H9 (cell line): ENCODE measurements at regions not wholly inside any gene's neighbourhood (a gene's known extent, or its start where the extent isn't known, plus 50 kb on each side); places are given as distances from the start of the nearest gene placed in this dataset.
"Not testable (repeated sequence)": the region's sequence is repeated elsewhere in the genome, so short reads cannot be mapped to it uniquely, and the experiment has no call there.

ENCODE experiments used
- DNase-seq: peaks from one replicate; pipeline ENCODE4 v3.0.0-alpha.2; 2017
- H2AFZ ChIP-seq: one replicate; pipeline ENCODE4 v1.6.1; 2013; ENCODE audit warnings: mild to moderate bottlenecking, low read length, control low read depth, moderate library complexity
- H2AK5ac ChIP-seq: 2 replicates; pipeline ENCODE4 v1.6.1; 2013; ENCODE audit warnings: low read length, control low read depth, mixed read lengths; ENCODE audit not compliant: insufficient read length
- H2BK120ac ChIP-seq: one replicate; pipeline ENCODE4 v1.6.1; 2013; ENCODE audit warnings: low read depth, mild to moderate bottlenecking, low read length, control low read depth, inconsistent platforms; ENCODE audit not compliant: poor library complexity, severe bottlenecking
- H2BK12ac ChIP-seq: 2 replicates; pipeline ENCODE4 v1.6.1; 2013; ENCODE audit warnings: low read length, control low read depth, mixed read lengths, low read depth; ENCODE audit not compliant: insufficient read length
- H2BK15ac ChIP-seq: 2 replicates; pipeline ENCODE4 v1.6.1; 2013; ENCODE audit warnings: low read depth, low read length, control low read depth
- H2BK20ac ChIP-seq: one replicate; pipeline ENCODE4 v1.6.1; 2013; ENCODE audit warnings: low read depth, mild to moderate bottlenecking, low read length, control low read depth, inconsistent platforms; ENCODE audit not compliant: poor library complexity, severe bottlenecking
- H2BK5ac ChIP-seq: 2 replicates; pipeline ENCODE4 v1.6.1; 2013; ENCODE audit warnings: low read length, control low read depth, mixed read lengths; ENCODE audit not compliant: insufficient read length
- H3K14ac ChIP-seq: 2 replicates; pipeline ENCODE4 v1.6.1; 2013; ENCODE audit warnings: low read length, control low read depth; ENCODE audit not compliant: insufficient read depth
- H3K18ac ChIP-seq: 2 replicates; pipeline ENCODE4 v1.6.1; 2013; ENCODE audit warnings: low read depth, mild to moderate bottlenecking, mixed read lengths, low read length, control low read depth; ENCODE audit not compliant: insufficient read length
- H3K23ac ChIP-seq: 2 replicates; pipeline ENCODE4 v1.6.1; 2013; ENCODE audit warnings: low read length, control low read depth, mixed read lengths, low read depth; ENCODE audit not compliant: insufficient read length
- H3K23me2 ChIP-seq: 2 replicates; pipeline ENCODE4 v1.6.1; 2013; ENCODE audit warnings: low read depth, mild to moderate bottlenecking, mixed read lengths, low read length, control low read depth; ENCODE audit not compliant: insufficient read length, poor library complexity, severe bottlenecking
- H3K27ac ChIP-seq: 2 replicates; pipeline ENCODE4 v1.5.1; 2013; ENCODE audit warnings: low read length, control low read depth, mixed read lengths, low read depth; ENCODE audit not compliant: insufficient read length
- H3K27me3 ChIP-seq: 2 replicates; pipeline ENCODE4 v1.6.1; 2013; ENCODE audit warnings: low read length, control low read depth, inconsistent platforms; ENCODE audit not compliant: insufficient read depth
- H3K4ac ChIP-seq: 2 replicates; pipeline ENCODE4 v1.6.1; 2013; ENCODE audit warnings: low read depth, mild to moderate bottlenecking, control low read depth, inconsistent platforms, low read length, moderate library complexity
- H3K4me1 ChIP-seq: 2 replicates; pipeline ENCODE4 v1.6.1; 2013; ENCODE audit warnings: low read length, control low read depth, inconsistent platforms; ENCODE audit not compliant: insufficient read depth
- H3K4me2 ChIP-seq: 2 replicates; pipeline ENCODE4 v1.6.1; 2013; ENCODE audit warnings: low read length, control low read depth, mixed read lengths; ENCODE audit not compliant: insufficient read length, insufficient read depth
- H3K56ac ChIP-seq: 2 replicates; pipeline ENCODE4 v1.6.1; 2013; ENCODE audit warnings: low read depth, mild to moderate bottlenecking, mixed read lengths, low read length, control low read depth; ENCODE audit not compliant: insufficient read length
- H3K79me1 ChIP-seq: 2 replicates; pipeline ENCODE4 v1.6.1; 2013; ENCODE audit warnings: low read depth, mild to moderate bottlenecking, moderate library complexity, low read length, control low read depth, inconsistent platforms; ENCODE audit not compliant: insufficient read depth, poor library complexity, severe bottlenecking
- H3K79me2 ChIP-seq: 2 replicates; pipeline ENCODE4 v1.6.1; 2013; ENCODE audit warnings: low read length, control low read depth, inconsistent platforms; ENCODE audit not compliant: insufficient read depth
- H3K9ac ChIP-seq: 2 replicates; pipeline ENCODE4 v1.6.1; 2013; ENCODE audit warnings: low read length, control low read depth, mixed read lengths; ENCODE audit not compliant: insufficient read length; ENCODE audit errors: extremely low read depth
- H3K9me3 ChIP-seq: one replicate; pipeline ENCODE4 v1.6.1; 2013; ENCODE audit warnings: low read depth, low read length, inconsistent platforms; ENCODE audit not compliant: control insufficient read depth
- H3T11ph ChIP-seq: one replicate; pipeline ENCODE4 v1.6.1; 2013; ENCODE audit warnings: mild to moderate bottlenecking, low read length, control low read depth, inconsistent platforms
- H4K20me1 ChIP-seq: one replicate; pipeline ENCODE4 v1.6.1; 2013; ENCODE audit not compliant: control insufficient read depth, insufficient read length, insufficient read depth
- H4K5ac ChIP-seq: 2 replicates; pipeline ENCODE4 v1.6.1; 2013; ENCODE audit warnings: low read depth, mild to moderate bottlenecking, mixed read lengths, low read length, control low read depth; ENCODE audit not compliant: insufficient read length
- H4K8ac ChIP-seq: replicated peaks from 2 replicates; pipeline ENCODE4 v1.6.1; 2013; ENCODE audit warnings: low read length, control low read depth, mixed read lengths, low read depth; ENCODE audit not compliant: insufficient read length
- H4K91ac ChIP-seq: 2 replicates; pipeline ENCODE4 v1.6.1; 2013; ENCODE audit warnings: low read depth, mild to moderate bottlenecking, moderate library complexity, mixed read lengths, low read length, control low read depth; ENCODE audit not compliant: insufficient read length
- H3K27ac Mint-ChIP-seq, 3 experiments: 2 replicates in 2 of 3; 3 replicates in 1 of 3; pipeline ENCODE4 v1.8.0; 2020 to 2021; ENCODE audit warnings: mixed read lengths in 3 of 3, mild to moderate bottlenecking in 1 of 3, moderate library complexity in 1 of 3
- H3K27me3 Mint-ChIP-seq: 2 replicates; pipeline ENCODE4 v1.8.0; 2021; ENCODE audit warnings: low read depth, mild to moderate bottlenecking, moderate library complexity, mixed read lengths
- H3K36me3 Mint-ChIP-seq, 3 experiments: 2 replicates in 2 of 3; 3 replicates in 1 of 3; pipeline ENCODE4 v1.8.0; 2020 to 2021; ENCODE audit warnings: low read depth in 3 of 3, mixed read lengths in 3 of 3; ENCODE audit not compliant: insufficient read depth in 1 of 3
- H3K4me1 Mint-ChIP-seq, 2 experiments: 2 replicates each; pipeline ENCODE4 v1.8.0; 2020; ENCODE audit warnings: mixed read lengths in 2 of 2
- H3K4me3 Mint-ChIP-seq, 2 experiments: 2 replicates in 1 of 2; 3 replicates in 1 of 2; pipeline ENCODE4 v1.8.0; 2020 to 2021; ENCODE audit warnings: mild to moderate bottlenecking in 2 of 2, mixed read lengths in 2 of 2, moderate library complexity in 1 of 2
- H3K9me3 Mint-ChIP-seq, 2 experiments: 2 replicates in 1 of 2; 3 replicates in 1 of 2; pipeline ENCODE4 v1.8.0; 2020; ENCODE audit warnings: mild to moderate bottlenecking in 2 of 2, mixed read lengths in 2 of 2, moderate library complexity in 1 of 2
- WGBS: extraction: QIAGEN DNeasy Blood & Tissue Kit; methylation state at CpG from one replicate; pipeline ENCODE4 v1.1.7; 2013; ENCODE audit warnings: missing lambda C conversion rate, low lambda C conversion rate, mixed read lengths; ENCODE audit not compliant: insufficient read length; ENCODE audit errors: extremely low coverage; 5-methylcytosine and 5-hydroxymethylcytosine counted together

DNA sequence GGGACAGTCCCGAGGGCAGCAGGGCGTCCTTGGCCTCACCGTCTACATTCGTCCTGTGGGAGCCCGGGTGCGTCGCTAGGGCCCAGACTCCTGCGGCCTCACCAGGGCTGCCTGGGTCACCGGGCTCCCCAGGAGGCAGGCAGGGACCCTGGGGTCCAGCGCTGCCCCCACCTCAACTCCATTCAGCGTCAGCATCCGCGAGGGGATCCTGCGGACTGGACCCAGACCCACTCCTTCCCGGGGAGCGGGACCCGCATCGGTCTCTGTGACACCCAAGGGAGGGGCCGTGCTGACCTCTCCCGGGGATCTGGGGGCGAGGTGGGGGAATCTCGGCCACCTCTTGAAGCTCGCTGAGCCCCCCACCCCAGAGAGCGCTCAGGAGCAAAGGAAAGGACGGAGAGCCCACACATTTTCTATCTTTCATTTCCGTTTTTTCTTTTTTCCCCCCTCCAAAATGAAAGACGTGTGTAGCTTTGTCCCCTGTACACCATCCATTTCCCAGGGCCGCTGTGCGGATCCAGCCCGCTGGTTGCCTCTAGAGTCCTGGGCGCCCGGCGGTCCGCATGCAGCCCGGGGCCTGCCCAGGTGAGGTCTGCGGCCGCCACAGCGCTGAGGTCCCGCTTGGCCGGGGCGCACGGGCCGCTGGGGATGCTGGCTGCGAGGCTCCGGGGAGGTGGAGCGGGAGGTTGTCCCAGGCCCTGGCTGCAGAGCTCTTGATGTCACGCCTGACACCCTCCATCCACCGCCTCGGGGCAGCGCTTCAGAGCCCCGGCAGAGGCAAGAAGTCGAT lies 178.0 kb upstream of the TPTE start:
- WGBS, result no CpG with 5 or more reads among the region's 52 CpGs
- not testable (repeated sequence) for H3K23ac ChIP-seq, H4K5ac ChIP-seq, H3K27ac ChIP-seq, H2BK120ac ChIP-seq, H3K79me2 ChIP-seq, DNase-seq, H3K4me1 Mint-ChIP-seq, H3K23me2 ChIP-seq, H3K4me1 ChIP-seq, H4K8ac ChIP-seq, H2BK15ac ChIP-seq, H2AK5ac ChIP-seq, H3K56ac ChIP-seq, H3K4me2 ChIP-seq, H4K91ac ChIP-seq, H2AFZ ChIP-seq, H2BK20ac ChIP-seq, H3K4ac ChIP-seq, H3K9ac ChIP-seq, H3T11ph ChIP-seq, H3K27me3 ChIP-seq, H2BK5ac ChIP-seq, H3K14ac ChIP-seq, H3K27ac Mint-ChIP-seq, H3K18ac ChIP-seq, H3K4me3 Mint-ChIP-seq, H3K79me1 ChIP-seq, H2BK12ac ChIP-seq, H4K20me1 ChIP-seq
- peaks cover 66% of the 10 kb centered on the region for H3K9me3 ChIP-seq
- Mint-ChIP-seq H3K36me3 (peaks cover 35 to 58% (median 41%) of the 10 kb centered on the region in 3 experiments), H3K27me3 (peaks cover 15% of the 10 kb centered on the region), H3K9me3 (peaks cover 79 to 86% of the 10 kb centered on the region in 2 experiments)

DNA sequence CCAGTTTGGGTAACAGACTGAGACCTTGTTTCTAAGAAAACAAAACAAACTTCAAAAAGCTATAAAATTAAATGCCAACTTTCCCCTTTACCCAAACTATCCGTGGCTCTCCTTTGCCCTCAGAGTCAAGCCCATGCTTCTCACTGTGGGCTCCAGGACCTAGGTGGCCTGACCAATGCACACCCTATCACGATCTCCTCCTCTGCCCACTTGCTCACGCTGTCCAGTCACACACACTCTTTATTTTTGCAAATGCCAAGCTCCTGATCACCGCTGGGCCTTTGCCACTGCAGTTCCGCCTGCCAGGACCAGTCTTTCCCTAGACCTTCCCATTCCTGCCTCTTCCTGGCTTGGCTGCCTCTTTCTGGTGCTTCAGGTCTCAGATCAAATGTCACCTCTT lies 177.1 kb upstream of the TPTE start:
- not testable (repeated sequence) for H3K18ac ChIP-seq, H3K4me3 Mint-ChIP-seq, H3T11ph ChIP-seq, H3K9ac ChIP-seq, H3K23ac ChIP-seq, H3K27ac Mint-ChIP-seq, H2BK12ac ChIP-seq, H3K23me2 ChIP-seq, H2BK5ac ChIP-seq, H2BK20ac ChIP-seq, H3K4me1 ChIP-seq, H3K56ac ChIP-seq, H2AFZ ChIP-seq, H4K91ac ChIP-seq, H3K4me1 Mint-ChIP-seq, H3K79me2 ChIP-seq, H2BK120ac ChIP-seq, H4K20me1 ChIP-seq, H3K14ac ChIP-seq, DNase-seq, H4K8ac ChIP-seq, H2BK15ac ChIP-seq, H4K5ac ChIP-seq, H3K4ac ChIP-seq, H3K27ac ChIP-seq, H3K4me2 ChIP-seq, H3K27me3 ChIP-seq, H3K79me1 ChIP-seq, H2AK5ac ChIP-seq
- H3K9me3 Mint-ChIP-seq, result peaks cover 79 to 86% of the 10 kb centered on the region in 2 experiments
- H3K36me3 Mint-ChIP-seq, result peaks cover 40 to 58% (median 41%) of the 10 kb centered on the region in 3 experiments
- peaks cover 57% of the 10 kb centered on the region for H3K9me3 ChIP-seq
- H3K27me3 Mint-ChIP-seq, result peaks cover 15% of the 10 kb centered on the region
- WGBS, result no CpG with 5 or more reads among the region's 5 CpGs
